ENCODE measurements at regions not wholly inside any gene's neighbourhood (a gene's known extent, or its start where the extent isn't known, plus 50 kb on each side); places are given as distances from the start of the nearest gene placed in this dataset.

DNA sequence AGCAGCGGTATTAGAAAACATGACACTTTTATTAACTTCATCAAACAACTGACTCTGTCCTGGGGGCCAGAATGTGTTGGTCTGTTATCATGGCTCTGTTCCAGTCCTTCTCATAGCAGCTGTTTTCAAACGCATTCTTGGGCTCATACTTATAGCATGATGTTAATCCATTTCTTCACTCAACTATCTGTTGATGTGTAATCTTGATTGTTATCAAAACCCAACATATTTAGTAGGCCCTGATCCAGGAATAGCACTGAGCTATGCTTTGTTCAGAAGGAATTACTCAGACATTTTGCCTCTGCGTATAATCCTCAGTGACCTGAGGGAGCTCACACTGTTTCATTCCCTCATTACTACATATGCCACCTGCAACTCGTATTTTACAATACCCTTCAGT is 315.9 kb downstream of the BMP4 start:
- no peak overlapping the region for H3K27ac ChIP-seq
- TF ChIP-seq, protein P1, sequence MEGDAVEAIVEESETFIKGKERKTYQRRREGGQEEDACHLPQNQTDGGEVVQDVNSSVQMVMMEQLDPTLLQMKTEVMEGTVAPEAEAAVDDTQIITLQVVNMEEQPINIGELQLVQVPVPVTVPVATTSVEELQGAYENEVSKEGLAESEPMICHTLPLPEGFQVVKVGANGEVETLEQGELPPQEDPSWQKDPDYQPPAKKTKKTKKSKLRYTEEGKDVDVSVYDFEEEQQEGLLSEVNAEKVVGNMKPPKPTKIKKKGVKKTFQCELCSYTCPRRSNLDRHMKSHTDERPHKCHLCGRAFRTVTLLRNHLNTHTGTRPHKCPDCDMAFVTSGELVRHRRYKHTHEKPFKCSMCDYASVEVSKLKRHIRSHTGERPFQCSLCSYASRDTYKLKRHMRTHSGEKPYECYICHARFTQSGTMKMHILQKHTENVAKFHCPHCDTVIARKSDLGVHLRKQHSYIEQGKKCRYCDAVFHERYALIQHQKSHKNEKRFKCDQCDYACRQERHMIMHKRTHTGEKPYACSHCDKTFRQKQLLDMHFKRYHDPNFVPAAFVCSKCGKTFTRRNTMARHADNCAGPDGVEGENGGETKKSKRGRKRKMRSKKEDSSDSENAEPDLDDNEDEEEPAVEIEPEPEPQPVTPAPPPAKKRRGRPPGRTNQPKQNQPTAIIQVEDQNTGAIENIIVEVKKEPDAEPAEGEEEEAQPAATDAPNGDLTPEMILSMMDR (IDR thresholded peaks at IDR 0.05): no peak
- no peaks in the 10 kb centered on the region for H3K27me3 ChIP-seq
- H3K4me3 ChIP-seq (ENCODE audit: low read depth in 1 of 2, low read length in 1 of 2): no peak overlapping the region
- H3K36me3 ChIP-seq: no peaks in the 10 kb centered on the region
- H3K4me1 ChIP-seq (ENCODE audit: control insufficient read depth in 1 of 2, insufficient read depth in 1 of 2, low read depth in 1 of 2, low read length in 1 of 2): no peaks in the 10 kb centered on the region
- no peaks in the 10 kb centered on the region for H3K9me3 ChIP-seq

GRCh38 chr14:53638966-53639365 is 317.7 kb downstream of the BMP4 start:
- H3K36me3 ChIP-seq: no peaks in the 10 kb centered on the region
- no peaks in the 10 kb centered on the region for H3K4me1 ChIP-seq (ENCODE audit: control insufficient read depth in 1 of 2, insufficient read depth in 1 of 2, low read depth in 1 of 2, low read length in 1 of 2)
- no peaks in the 10 kb centered on the region for H3K27me3 ChIP-seq
- TF ChIP-seq, protein P1 (IDR thresholded peaks at IDR 0.05): no peak
- no peak overlapping the region for H3K4me3 ChIP-seq (ENCODE audit: low read depth in 1 of 2, low read length in 1 of 2)
- H3K9me3 ChIP-seq: no peaks in the 10 kb centered on the region
- no peak overlapping the region for H3K27ac ChIP-seq

DNA sequence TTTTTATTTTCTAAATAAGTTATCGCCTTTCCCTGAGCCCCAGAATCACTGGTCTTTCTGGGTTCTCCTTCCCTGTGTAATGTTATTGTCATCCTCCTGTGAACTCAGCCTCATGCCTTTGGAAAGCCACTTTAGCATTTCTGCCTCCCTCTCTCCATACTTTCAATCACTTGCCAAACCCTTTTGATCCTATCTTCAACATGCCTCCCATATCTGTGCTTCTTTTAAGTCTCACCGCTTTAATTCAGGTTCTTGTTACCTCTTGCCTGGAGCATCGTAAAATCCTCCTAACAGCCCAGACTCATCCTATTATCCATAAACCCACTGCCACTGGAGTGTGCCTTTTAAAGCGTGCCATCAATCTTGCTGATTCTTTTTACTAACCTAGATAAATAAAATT is 321.8 kb downstream of the BMP4 start:
- no peaks in the 10 kb centered on the region for H3K36me3 ChIP-seq
- H3K9me3 ChIP-seq: no peaks in the 10 kb centered on the region
- no peaks in the 10 kb centered on the region for H3K27me3 ChIP-seq
- no peak overlapping the region for H3K4me3 ChIP-seq (ENCODE audit: low read depth in 1 of 2, low read length in 1 of 2)
- TF ChIP-seq, protein P1 (IDR thresholded peaks at IDR 0.05): no peak
- H3K4me1 ChIP-seq (ENCODE audit: control insufficient read depth in 1 of 2, insufficient read depth in 1 of 2, low read depth in 1 of 2, low read length in 1 of 2): no peaks in the 10 kb centered on the region
- H3K27ac ChIP-seq: no peak overlapping the region

DNA sequence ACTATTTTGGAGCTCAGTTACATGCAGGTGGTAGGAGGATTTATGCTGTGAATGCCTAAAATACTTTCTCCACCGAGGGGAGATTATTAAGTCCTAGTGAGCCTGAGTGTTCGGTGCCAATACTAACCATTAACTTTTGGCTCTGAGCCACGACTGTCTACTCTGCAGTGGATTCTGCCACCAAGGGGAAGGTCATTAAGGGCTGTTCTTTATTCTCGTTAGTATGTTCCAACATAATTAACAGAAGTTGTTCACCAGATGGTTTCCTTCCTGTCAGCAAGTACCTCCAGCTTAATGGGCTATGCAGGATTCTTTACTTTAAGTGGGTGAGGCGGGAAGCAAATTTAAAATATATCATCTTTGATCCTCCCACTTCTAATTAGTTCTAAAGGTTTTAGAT is 326.3 kb downstream of the BMP4 start:
- H3K4me3 ChIP-seq (ENCODE audit: low read depth in 1 of 2, low read length in 1 of 2): no peak overlapping the region
- TF ChIP-seq, protein P1 (IDR thresholded peaks at IDR 0.05): no peak
- no peaks in the 10 kb centered on the region for H3K4me1 ChIP-seq (ENCODE audit: control insufficient read depth in 1 of 2, insufficient read depth in 1 of 2, low read depth in 1 of 2, low read length in 1 of 2)
- no peak overlapping the region for H3K27ac ChIP-seq
- H3K36me3 ChIP-seq: no peaks in the 10 kb centered on the region
- H3K27me3 ChIP-seq: no peaks in the 10 kb centered on the region
- no peaks in the 10 kb centered on the region for H3K9me3 ChIP-seq

GRCh38 chr14:53628732-53629430 is 327.7 kb downstream of the BMP4 start:
- no peak overlapping the region for H3K4me3 ChIP-seq (ENCODE audit: low read depth in 1 of 2, low read length in 1 of 2)
- TF ChIP-seq, protein P1 (IDR thresholded peaks at IDR 0.05): no peak
- H3K4me1 ChIP-seq (ENCODE audit: control insufficient read depth in 1 of 2, insufficient read depth in 1 of 2, low read depth in 1 of 2, low read length in 1 of 2): no peaks in the 10 kb centered on the region
- H3K9me3 ChIP-seq: no peaks in the 10 kb centered on the region
- no peaks in the 10 kb centered on the region for H3K36me3 ChIP-seq
- no peaks in the 10 kb centered on the region for H3K27me3 ChIP-seq
- H3K27ac ChIP-seq: no peak overlapping the region

Data from neutrophil (primary cell).